ENCODE measurements at regions not wholly inside any gene's neighbourhood (a gene's known extent, or its start where the extent isn't known, plus 50 kb on each side); places are given as distances from the start of the nearest gene placed in this dataset.

- Histone ChIP-seq H2BK120ac (ENCODE audit: low read depth, low read length, poor library complexity, severe bottlenecking) (no peak overlapping the region), H2BK15ac (ENCODE audit: low read depth, low read length) (no peak overlapping the region), H3K23ac (ENCODE audit: insufficient read length, low read depth, low read length) (no peak overlapping the region), H3K4ac (ENCODE audit: low read depth, low read length) (no peak overlapping the region), H4K5ac (ENCODE audit: insufficient read length, low read depth, low read length) (no peak overlapping the region), H2AFZ (ENCODE audit: low read length) (no peak overlapping the region), H3K4me1 (ENCODE audit: insufficient read depth, low read length) (no peaks in the 10 kb centered on the region), H3K27ac (ENCODE audit: insufficient read length, low read depth, low read length) (no peak overlapping the region), H4K91ac (ENCODE audit: insufficient read length, low read depth, low read length) (no peak overlapping the region), H3T11ph (ENCODE audit: low read length) (no peak overlapping the region), H3K9ac (ENCODE audit: extremely low read depth, insufficient read length, low read length) (no peak overlapping the region), H3K27me3 (ENCODE audit: insufficient read depth, low read length) (no peaks in the 10 kb centered on the region), H4K8ac (replicated peaks; ENCODE audit: insufficient read length, low read depth, low read length) (no peak overlapping the region), H3K56ac (ENCODE audit: insufficient read length, low read depth, low read length) (no peak overlapping the region), H3K18ac (ENCODE audit: insufficient read length, low read depth, low read length) (no peak overlapping the region), H3K79me2 (ENCODE audit: insufficient read depth, low read length) (no peaks in the 10 kb centered on the region), H3K14ac (ENCODE audit: insufficient read depth, low read length) (no peak overlapping the region), H2BK5ac (ENCODE audit: insufficient read length, low read length) (no peak overlapping the region), H3K79me1 (ENCODE audit: insufficient read depth, low read depth, low read length, poor library complexity, severe bottlenecking) (no peaks in the 10 kb centered on the region), H4K20me1 (ENCODE audit: control insufficient read depth, insufficient read depth, insufficient read length) (no peaks in the 10 kb centered on the region), H2BK20ac (ENCODE audit: low read depth, low read length, poor library complexity, severe bottlenecking) (no peak overlapping the region), H3K23me2 (ENCODE audit: insufficient read length, low read depth, low read length, poor library complexity, severe bottlenecking) (no peaks in the 10 kb centered on the region), H3K9me3 (ENCODE audit: control insufficient read depth, low read depth, low read length) (no peaks in the 10 kb centered on the region), H2BK12ac (ENCODE audit: insufficient read length, low read depth, low read length) (no peak overlapping the region), H2AK5ac (ENCODE audit: insufficient read length, low read length) (no peak overlapping the region), H3K4me2 (ENCODE audit: insufficient read depth, insufficient read length, low read length) (no peak overlapping the region)
- Mint-ChIP-seq H3K36me3 (ENCODE audit: insufficient read depth in 1 of 3, low read depth in 3 of 3) (no peaks in the 10 kb centered on the region), H3K9me3 (no peaks in the 10 kb centered on the region), H3K27ac (no peak overlapping the region), H3K4me1 (peaks cover 0 to 9% of the 10 kb centered on the region in 2 experiments; a peak in 3 of 4 replicates), H3K27me3 (ENCODE audit: low read depth) (no peaks in the 10 kb centered on the region), H3K4me3 (no peak overlapping the region)
- DNase-seq: no peak
- TF ChIP-seq CTCF (conservative IDR thresholded peaks at IDR 0.05): no peak
- no CpG with 5 or more reads among the region's 4 CpGs for WGBS (ENCODE audit: extremely low coverage, insufficient read length, low lambda C conversion rate)
These were observed 384.6 kb upstream of the IGFBP7 start for GRCh38 chr4:57494821-57495220.
